ENCODE measurements at regions not wholly inside any gene's neighbourhood (a gene's known extent, or its start where the extent isn't known, plus 50 kb on each side); places are given as distances from the start of the nearest gene placed in this dataset.

DNA sequence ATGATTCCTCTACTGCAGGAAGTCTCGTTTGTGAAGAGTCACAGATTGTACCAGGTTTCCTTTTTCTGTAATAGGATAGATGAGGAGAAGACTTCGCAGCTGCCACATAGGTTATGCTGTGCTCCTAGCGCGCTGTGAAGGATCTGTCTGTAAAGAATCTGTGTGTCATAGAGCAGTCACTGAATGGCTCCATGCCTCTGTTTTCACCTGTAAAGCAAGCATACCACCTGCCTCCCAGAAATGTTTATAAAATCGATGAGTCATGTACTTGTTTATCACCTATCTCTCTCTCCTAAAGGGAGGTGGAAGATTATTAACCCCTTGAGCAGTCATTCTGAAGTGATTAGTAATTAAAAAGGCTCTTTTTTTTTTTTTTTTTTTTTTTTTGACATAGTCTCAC lies 86.6 kb downstream of the TFAP2B start:
- no peaks in the 10 kb centered on the region for H3K36me3 ChIP-seq (ENCODE audit: insufficient read depth, low read length)
- H4K20me1 ChIP-seq (ENCODE audit: insufficient read depth): no peaks in the 10 kb centered on the region
- no peaks in the 10 kb centered on the region for H3K27me3 ChIP-seq (ENCODE audit: insufficient read depth, low read depth, low read length)
- no peak overlapping the region for H3K4me2 ChIP-seq (ENCODE audit: low read length)
- H2AFZ ChIP-seq (ENCODE audit: low read depth, low read length): no peak overlapping the region
- no peaks in the 10 kb centered on the region for H3K9me3 ChIP-seq (ENCODE audit: low read length)
- H3K79me2 ChIP-seq (replicated peaks; ENCODE audit: insufficient read depth, low read length): no peaks in the 10 kb centered on the region
- H3K9me2 ChIP-seq (ENCODE audit: insufficient read depth, low read length): no peaks in the 10 kb centered on the region
- H3F3A ChIP-seq (ENCODE audit: insufficient read depth, low read length, poor library complexity, severe bottlenecking): no peaks in the 10 kb centered on the region
- H3K9ac ChIP-seq (ENCODE audit: low read length): no peak overlapping the region
- no peak overlapping the region for H3K27ac ChIP-seq (ENCODE audit: low read length)
- no peak overlapping the region for H3K4me3 ChIP-seq (ENCODE audit: low read length)
- TF ChIP-seq TAF1 (IDR thresholded peaks at IDR 0.05; ENCODE audit: low read depth): no peak

DNA sequence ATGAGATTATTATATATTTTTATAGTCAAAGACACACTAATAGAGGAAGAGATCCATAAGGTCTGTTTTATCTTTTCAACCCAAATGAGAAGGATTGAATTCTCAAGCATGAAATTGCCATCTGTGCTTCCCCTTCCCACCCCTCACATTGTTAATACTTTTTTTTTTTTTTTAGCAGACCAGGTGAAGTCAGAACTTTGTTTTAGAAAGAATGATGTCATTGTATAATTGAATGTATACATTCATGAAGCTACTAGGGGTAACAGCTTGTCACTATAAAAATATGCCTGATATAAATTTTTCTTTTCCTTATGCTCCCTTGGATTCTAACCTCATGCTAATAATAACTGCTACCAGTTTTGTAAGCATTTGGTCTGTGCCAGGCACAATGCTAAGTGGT lies 88.9 kb downstream of the TFAP2B start:
- H3K9me3 ChIP-seq (ENCODE audit: low read length): no peaks in the 10 kb centered on the region
- H3K79me2 ChIP-seq (replicated peaks; ENCODE audit: insufficient read depth, low read length): no peaks in the 10 kb centered on the region
- TF ChIP-seq POLR2AphosphoS5 (IDR thresholded peaks at IDR 0.05): no peak
- no peak for TF ChIP-seq EP300 (conservative IDR thresholded peaks at IDR 0.05; ENCODE audit: poor library complexity, severe bottlenecking)
- TF ChIP-seq TAF1 (IDR thresholded peaks at IDR 0.05; ENCODE audit: low read depth): no peak
- no peak for TF ChIP-seq SMC3 (conservative IDR thresholded peaks at IDR 0.05; ENCODE audit: poor library complexity)
- no peak for TF ChIP-seq MXI1 (conservative IDR thresholded peaks at IDR 0.05; ENCODE audit: poor library complexity, severe bottlenecking)
- TF ChIP-seq, protein P1, sequence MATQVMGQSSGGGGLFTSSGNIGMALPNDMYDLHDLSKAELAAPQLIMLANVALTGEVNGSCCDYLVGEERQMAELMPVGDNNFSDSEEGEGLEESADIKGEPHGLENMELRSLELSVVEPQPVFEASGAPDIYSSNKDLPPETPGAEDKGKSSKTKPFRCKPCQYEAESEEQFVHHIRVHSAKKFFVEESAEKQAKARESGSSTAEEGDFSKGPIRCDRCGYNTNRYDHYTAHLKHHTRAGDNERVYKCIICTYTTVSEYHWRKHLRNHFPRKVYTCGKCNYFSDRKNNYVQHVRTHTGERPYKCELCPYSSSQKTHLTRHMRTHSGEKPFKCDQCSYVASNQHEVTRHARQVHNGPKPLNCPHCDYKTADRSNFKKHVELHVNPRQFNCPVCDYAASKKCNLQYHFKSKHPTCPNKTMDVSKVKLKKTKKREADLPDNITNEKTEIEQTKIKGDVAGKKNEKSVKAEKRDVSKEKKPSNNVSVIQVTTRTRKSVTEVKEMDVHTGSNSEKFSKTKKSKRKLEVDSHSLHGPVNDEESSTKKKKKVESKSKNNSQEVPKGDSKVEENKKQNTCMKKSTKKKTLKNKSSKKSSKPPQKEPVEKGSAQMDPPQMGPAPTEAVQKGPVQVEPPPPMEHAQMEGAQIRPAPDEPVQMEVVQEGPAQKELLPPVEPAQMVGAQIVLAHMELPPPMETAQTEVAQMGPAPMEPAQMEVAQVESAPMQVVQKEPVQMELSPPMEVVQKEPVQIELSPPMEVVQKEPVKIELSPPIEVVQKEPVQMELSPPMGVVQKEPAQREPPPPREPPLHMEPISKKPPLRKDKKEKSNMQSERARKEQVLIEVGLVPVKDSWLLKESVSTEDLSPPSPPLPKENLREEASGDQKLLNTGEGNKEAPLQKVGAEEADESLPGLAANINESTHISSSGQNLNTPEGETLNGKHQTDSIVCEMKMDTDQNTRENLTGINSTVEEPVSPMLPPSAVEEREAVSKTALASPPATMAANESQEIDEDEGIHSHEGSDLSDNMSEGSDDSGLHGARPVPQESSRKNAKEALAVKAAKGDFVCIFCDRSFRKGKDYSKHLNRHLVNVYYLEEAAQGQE (IDR thresholded peaks at IDR 0.05; ENCODE audit: borderline replicate concordance): no peak
- TF ChIP-seq RAD21 (conservative IDR thresholded peaks at IDR 0.05): no peak
- TF ChIP-seq, protein P2, sequence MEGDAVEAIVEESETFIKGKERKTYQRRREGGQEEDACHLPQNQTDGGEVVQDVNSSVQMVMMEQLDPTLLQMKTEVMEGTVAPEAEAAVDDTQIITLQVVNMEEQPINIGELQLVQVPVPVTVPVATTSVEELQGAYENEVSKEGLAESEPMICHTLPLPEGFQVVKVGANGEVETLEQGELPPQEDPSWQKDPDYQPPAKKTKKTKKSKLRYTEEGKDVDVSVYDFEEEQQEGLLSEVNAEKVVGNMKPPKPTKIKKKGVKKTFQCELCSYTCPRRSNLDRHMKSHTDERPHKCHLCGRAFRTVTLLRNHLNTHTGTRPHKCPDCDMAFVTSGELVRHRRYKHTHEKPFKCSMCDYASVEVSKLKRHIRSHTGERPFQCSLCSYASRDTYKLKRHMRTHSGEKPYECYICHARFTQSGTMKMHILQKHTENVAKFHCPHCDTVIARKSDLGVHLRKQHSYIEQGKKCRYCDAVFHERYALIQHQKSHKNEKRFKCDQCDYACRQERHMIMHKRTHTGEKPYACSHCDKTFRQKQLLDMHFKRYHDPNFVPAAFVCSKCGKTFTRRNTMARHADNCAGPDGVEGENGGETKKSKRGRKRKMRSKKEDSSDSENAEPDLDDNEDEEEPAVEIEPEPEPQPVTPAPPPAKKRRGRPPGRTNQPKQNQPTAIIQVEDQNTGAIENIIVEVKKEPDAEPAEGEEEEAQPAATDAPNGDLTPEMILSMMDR (IDR thresholded peaks at IDR 0.05; ENCODE audit: poor library complexity, severe bottlenecking): no peak
- TF ChIP-seq EZH2 (IDR thresholded peaks at IDR 0.05; ENCODE audit: borderline replicate concordance, insufficient read depth, low read length, poor library complexity, severe bottlenecking): no peak
- H3K27ac ChIP-seq (ENCODE audit: low read length): no peak overlapping the region
- no peaks in the 10 kb centered on the region for H3F3A ChIP-seq (ENCODE audit: insufficient read depth, low read length, poor library complexity, severe bottlenecking)
- H3K9ac ChIP-seq (ENCODE audit: low read length): no peak overlapping the region
- no peaks in the 10 kb centered on the region for H3K27me3 ChIP-seq (ENCODE audit: insufficient read depth, low read depth, low read length)
- no peaks in the 10 kb centered on the region for H4K20me1 ChIP-seq (ENCODE audit: insufficient read depth)
- H3K4me3 ChIP-seq (ENCODE audit: low read length): no peak overlapping the region
- no peaks in the 10 kb centered on the region for H3K36me3 ChIP-seq (ENCODE audit: insufficient read depth, low read length)
- no peak overlapping the region for H3K4me2 ChIP-seq (ENCODE audit: low read length)
- no peak overlapping the region for H2AFZ ChIP-seq (ENCODE audit: low read depth, low read length)
- H3K9me2 ChIP-seq (ENCODE audit: insufficient read depth, low read length): no peaks in the 10 kb centered on the region

Data from neural cell (in vitro differentiated cells).